AG04450 (cell line): ENCODE measurements at regions not wholly inside any gene's neighbourhood (a gene's known extent, or its start where the extent isn't known, plus 50 kb on each side); places are given as distances from the start of the nearest gene placed in this dataset.

Source experiments
- CTCF ChIA-PET: fragments of 300-600, 350-600 bp; formaldehyde crosslinking; extraction: SDS; loops from one replicate; lab custom pipeline; 2022; ENCODE audit warnings: antibody characterized with exemption, inconsistent platforms; lab: Charles Lee
- POLR2A ChIA-PET: fragments of 350-600 bp; formaldehyde crosslinking; extraction: SDS; loops from one replicate; lab custom pipeline; 2021; ENCODE audit warnings: antibody characterized with exemption, inconsistent platforms; lab: Yijun Ruan, JAX
- DNase-seq: peaks from one replicate; pipeline ENCODE4 v3.0.0-alpha.2; 2011; ENCODE audit warnings: low read depth, low spot score
- H3K27ac ChIP-seq: one replicate; pipeline ENCODE4 v1.5.1; 2012; ENCODE audit warnings: low read depth, low read length, control low read depth
- H3K27me3 ChIP-seq: one replicate; pipeline ENCODE4 v1.6.0; 2012; ENCODE audit warnings: low read length; ENCODE audit not compliant: control insufficient read depth, insufficient read depth
- H3K4me3 ChIP-seq: 2 replicates; pipeline ENCODE4 v1.5.1; 2011; ENCODE audit warnings: mild to moderate bottlenecking, low read depth, low read length, control low read depth
- H3K9me3 ChIP-seq: 2 replicates; pipeline ENCODE4 v1.5.1; 2012; ENCODE audit warnings: low read length; ENCODE audit not compliant: control insufficient read depth, insufficient read depth
- CTCF ChIP-seq: IDR thresholded peaks from 2 replicates; pipeline ENCODE4 v1.5.1; 2011; ENCODE audit warnings: low read depth, low read length, control low read depth, inconsistent platforms

GRCh38 chr2:149816756-149817551, 229.4 kb upstream of the MMADHC start:
- no peak for DNase-seq

GRCh38 chr2:149815941-149816340, 228.4 kb upstream of the MMADHC start:
- ChIA-PET POLR2A (no interaction called here), CTCF (no interaction called here)
- Histone ChIP-seq H3K27ac (no peak overlapping the region), H3K4me3 (no peak overlapping the region), H3K9me3 (no peaks in the 10 kb centered on the region), H3K27me3 (no peaks in the 10 kb centered on the region)
- DNase-seq = no peak
- TF ChIP-seq CTCF = no peak

More at GRCh38 chr2:149816756-149817551, 229.4 kb upstream of the MMADHC start:
- no peak for TF ChIP-seq CTCF
- no peaks in the 10 kb centered on the region for H3K27me3 ChIP-seq
- ChIA-PET CTCF (no interaction called here), POLR2A (no interaction called here)
- no peaks in the 10 kb centered on the region for H3K9me3 ChIP-seq
- no peak overlapping the region for H3K27ac ChIP-seq
- no peak overlapping the region for H3K4me3 ChIP-seq

GRCh38 chr2:149814901-149815300, 227.3 kb upstream of the MMADHC start:
- POLR2A ChIA-PET = no interaction called here
- no peak overlapping the region for H3K4me3 ChIP-seq
- DNase-seq = no peak
- no peaks in the 10 kb centered on the region for H3K27me3 ChIP-seq
- no peak overlapping the region for H3K27ac ChIP-seq
- no peak for TF ChIP-seq CTCF
- CTCF ChIA-PET = no interaction called here
- no peaks in the 10 kb centered on the region for H3K9me3 ChIP-seq

- ChIA-PET POLR2A (no interaction called here), CTCF (no interaction called here)
Measured at GRCh38 chr2:149814049-149814448, 226.5 kb upstream of the MMADHC start.

More at GRCh38 chr2:149814049-149814448, 226.5 kb upstream of the MMADHC start:
- TF ChIP-seq CTCF = no peak
- Histone ChIP-seq H3K27me3 (no peaks in the 10 kb centered on the region), H3K27ac (no peak overlapping the region), H3K4me3 (no peak overlapping the region), H3K9me3 (no peaks in the 10 kb centered on the region)
- DNase-seq = no peak
